Mesendoderm (in vitro differentiated cells): ENCODE measurements at regions not wholly inside any gene's neighbourhood (a gene's known extent, or its start where the extent isn't known, plus 50 kb on each side); places are given as distances from the start of the nearest gene placed in this dataset.

ENCODE experiments used
- DNase-seq: peaks from one replicate; pipeline ENCODE4 v3.0.0; 2013
- H2AK5ac ChIP-seq: 2 replicates; pipeline ENCODE4 v1.6.1; 2013; ENCODE audit warnings: low read length, inconsistent platforms
- H2BK120ac ChIP-seq: 2 replicates; pipeline ENCODE4 v1.6.1; 2013; ENCODE audit warnings: low read depth, mild to moderate bottlenecking, low read length, moderate library complexity, mixed read lengths
- H2BK15ac ChIP-seq: replicated peaks from 2 replicates; pipeline ENCODE4 v1.6.1; 2013; ENCODE audit warnings: low read depth, mild to moderate bottlenecking, moderate library complexity
- H2BK5ac ChIP-seq: 2 replicates; pipeline ENCODE4 v1.6.1; 2013; ENCODE audit warnings: low read length, inconsistent platforms
- H3K18ac ChIP-seq: 2 replicates; pipeline ENCODE4 v1.6.1; 2013; ENCODE audit warnings: mild to moderate bottlenecking, low read length, mixed read lengths
- H3K23ac ChIP-seq: one replicate; pipeline ENCODE4 v1.6.1; 2013; ENCODE audit warnings: low read length
- H3K27ac ChIP-seq: 2 replicates; pipeline ENCODE4 v1.5.1; 2013; ENCODE audit warnings: low read depth, mild to moderate bottlenecking, inconsistent platforms, low read length, moderate library complexity
- H3K27me3 ChIP-seq: 2 replicates; pipeline ENCODE4 v1.6.1; 2013; ENCODE audit warnings: low read length, control low read depth, mild to moderate bottlenecking, inconsistent platforms; ENCODE audit not compliant: insufficient read depth, poor library complexity
- H3K36me3 ChIP-seq: 2 replicates; pipeline ENCODE4 v1.6.1; 2013; ENCODE audit warnings: low read length, inconsistent platforms; ENCODE audit not compliant: control insufficient read depth, insufficient read depth
- H3K4ac ChIP-seq: one replicate; pipeline ENCODE4 v1.6.1; 2013; ENCODE audit warnings: low read depth, mild to moderate bottlenecking, low read length, moderate library complexity
- H3K4me1 ChIP-seq: 2 replicates; pipeline ENCODE4 v1.6.1; 2013; ENCODE audit warnings: low read depth, low read length, inconsistent platforms; ENCODE audit not compliant: control insufficient read depth
- H3K4me2 ChIP-seq: 2 replicates; pipeline ENCODE4 v1.6.1; 2013; ENCODE audit warnings: low read length
- H3K4me3 ChIP-seq: 2 replicates; pipeline ENCODE4 v1.5.1; 2013; ENCODE audit warnings: mild to moderate bottlenecking, low read length
- H3K56ac ChIP-seq: one replicate; pipeline ENCODE4 v1.6.1; 2013; ENCODE audit warnings: low read length
- H3K79me1 ChIP-seq: 2 replicates; pipeline ENCODE4 v1.6.1; 2013; ENCODE audit warnings: low read length, inconsistent platforms
- H3K79me2 ChIP-seq: 2 replicates; pipeline ENCODE4 v1.6.1; 2013; ENCODE audit warnings: mild to moderate bottlenecking, low read length; ENCODE audit not compliant: control insufficient read depth, insufficient read depth
- H3K9ac ChIP-seq: 2 replicates; pipeline ENCODE4 v1.6.1; 2013; ENCODE audit warnings: low read length, inconsistent platforms
- H4K5ac ChIP-seq: one replicate; pipeline ENCODE4 v1.6.1; 2013; ENCODE audit warnings: low read length
- H4K8ac ChIP-seq: one replicate; pipeline ENCODE4 v1.6.1; 2013; ENCODE audit warnings: low read depth, mild to moderate bottlenecking, control low read depth, low read length, moderate library complexity
- WGBS: extraction: QIAGEN DNeasy Blood & Tissue Kit; methylation state at CpG from one replicate; pipeline ENCODE4 v1.1.7; 2013; ENCODE audit warnings: low lambda C conversion rate, missing lambda C conversion rate; ENCODE audit not compliant: insufficient coverage; ENCODE audit errors: extremely low coverage; 5-methylcytosine and 5-hydroxymethylcytosine counted together

DNA sequence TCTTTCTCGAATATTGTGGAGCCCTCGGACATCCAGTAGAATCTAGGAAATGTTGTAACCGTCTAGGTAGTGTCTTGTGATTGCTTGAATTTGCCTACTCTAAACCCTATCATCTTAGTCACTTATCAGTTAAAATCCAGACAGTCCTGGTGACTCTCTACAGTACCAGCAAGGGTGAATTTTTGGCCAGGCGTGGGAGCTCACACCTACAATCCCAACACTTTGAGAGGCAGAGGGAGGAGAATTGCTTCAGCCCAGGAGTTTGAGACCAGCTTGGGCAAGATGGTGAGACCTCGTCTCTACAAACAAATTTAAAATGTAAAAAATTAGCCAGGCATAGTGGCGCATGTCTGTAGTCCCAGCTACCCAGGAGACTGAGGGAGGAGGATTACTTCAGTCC lies 230.9 kb downstream of the CHRM3 start:
- Histone ChIP-seq H3K56ac (no peak overlapping the region), H3K23ac (no peak overlapping the region)
- no CpG with 5 or more reads among the region's 6 CpGs for WGBS

DNA sequence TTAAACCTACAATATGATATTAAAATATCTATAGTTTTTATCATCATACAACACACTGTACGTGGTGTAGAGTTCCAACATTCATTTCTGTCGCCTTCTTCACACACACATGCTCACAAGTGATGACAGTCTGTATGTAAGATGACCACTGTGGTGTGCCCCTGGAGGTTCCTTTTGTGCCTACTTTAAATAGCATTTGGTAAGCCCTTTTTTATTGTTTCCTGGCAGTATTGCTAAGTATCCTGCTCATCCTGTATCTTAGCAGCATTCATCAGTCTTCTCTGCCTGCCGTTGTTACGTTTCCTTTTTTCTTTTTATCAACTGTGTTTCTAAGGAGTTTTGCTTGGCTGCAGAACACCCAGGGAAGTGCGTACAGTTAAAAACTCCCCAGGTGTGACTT lies 231.4 kb downstream of the CHRM3 start:
- no peak overlapping the region for H4K5ac ChIP-seq
- no peaks in the 10 kb centered on the region for H3K79me2 ChIP-seq
- H3K27ac ChIP-seq = no peak overlapping the region
- H4K8ac ChIP-seq = no peak overlapping the region
- H2BK120ac ChIP-seq = no peak overlapping the region
- no peaks in the 10 kb centered on the region for H3K36me3 ChIP-seq
- no peak overlapping the region for H3K4me2 ChIP-seq
- H3K56ac ChIP-seq = no peak overlapping the region
- no peaks in the 10 kb centered on the region for H3K27me3 ChIP-seq
- no peak for DNase-seq
- no peak overlapping the region for H2BK5ac ChIP-seq
- no peak overlapping the region for H3K23ac ChIP-seq
- no peaks in the 10 kb centered on the region for H3K4me1 ChIP-seq
- H2BK15ac ChIP-seq = no peak overlapping the region
- H3K4ac ChIP-seq = no peak overlapping the region
- H2AK5ac ChIP-seq = no peak overlapping the region
- no peak overlapping the region for H3K4me3 ChIP-seq
- no peak overlapping the region for H3K9ac ChIP-seq
- no peak overlapping the region for H3K18ac ChIP-seq
- no peaks in the 10 kb centered on the region for H3K79me1 ChIP-seq
- WGBS = no CpG with 5 or more reads among the region's 5 CpGs

More for the DNA sequence above, 230.9 kb downstream of the CHRM3 start:
- H4K5ac ChIP-seq = no peak overlapping the region
- H3K9ac ChIP-seq = no peak overlapping the region
- H3K79me1 ChIP-seq = no peaks in the 10 kb centered on the region
- no peaks in the 10 kb centered on the region for H3K36me3 ChIP-seq
- DNase-seq = no peak
- H3K4me1 ChIP-seq = no peaks in the 10 kb centered on the region
- H3K4me3 ChIP-seq = no peak overlapping the region
- H2AK5ac ChIP-seq = no peak overlapping the region
- no peak overlapping the region for H4K8ac ChIP-seq
- H3K79me2 ChIP-seq = no peaks in the 10 kb centered on the region
- no peak overlapping the region for H2BK120ac ChIP-seq
- no peak overlapping the region for H3K4me2 ChIP-seq
- H3K27me3 ChIP-seq = no peaks in the 10 kb centered on the region
- no peak overlapping the region for H3K27ac ChIP-seq
- no peak overlapping the region for H2BK15ac ChIP-seq
- H2BK5ac ChIP-seq = no peak overlapping the region
- no peak overlapping the region for H3K18ac ChIP-seq
- H3K4ac ChIP-seq = no peak overlapping the region

- Histone ChIP-seq H4K5ac (no peak overlapping the region), H4K8ac (no peak overlapping the region), H3K27me3 (no peaks in the 10 kb centered on the region), H3K4me1 (no peaks in the 10 kb centered on the region), H3K4ac (no peak overlapping the region), H3K18ac (no peak overlapping the region), H3K79me1 (no peaks in the 10 kb centered on the region), H3K36me3 (no peaks in the 10 kb centered on the region), H3K23ac (no peak overlapping the region), H2BK120ac (no peak overlapping the region), H3K56ac (no peak overlapping the region), H2BK5ac (no peak overlapping the region), H2BK15ac (no peak overlapping the region), H3K4me3 (no peak overlapping the region), H3K9ac (no peak overlapping the region), H3K79me2 (no peaks in the 10 kb centered on the region), H3K4me2 (no peak overlapping the region), H3K27ac (no peak overlapping the region), H2AK5ac (no peak overlapping the region)
- no peak for DNase-seq
- no CpG with 5 or more reads among the region's 3 CpGs for WGBS
These were observed 232.8 kb downstream of the CHRM3 start for GRCh38 chr1:239619190-239619589.

GRCh38 chr1:239630767-239631166 lies 244.4 kb downstream of the CHRM3 start:
- Histone ChIP-seq H4K5ac (no peak overlapping the region), H3K36me3 (no peaks in the 10 kb centered on the region), H3K4ac (no peak overlapping the region), H3K27ac (no peak overlapping the region), H2BK15ac (no peak overlapping the region), H2BK5ac (no peak overlapping the region), H2BK120ac (no peak overlapping the region), H3K27me3 (no peaks in the 10 kb centered on the region), H3K18ac (no peak overlapping the region), H3K23ac (no peak overlapping the region), H2AK5ac (no peak overlapping the region), H3K56ac (no peak overlapping the region), H3K9ac (no peak overlapping the region), H3K4me3 (no peak overlapping the region), H3K79me1 (no peaks in the 10 kb centered on the region), H3K4me1 (peaks cover 2% of the 10 kb centered on the region), H4K8ac (no peak overlapping the region), H3K79me2 (no peaks in the 10 kb centered on the region), H3K4me2 (no peak overlapping the region)
- peak; percentile 32 for DNase-seq
- no CpG with 5 or more reads among the region's 3 CpGs for WGBS

GRCh38 chr1:239633432-239633831 lies 247.1 kb downstream of the CHRM3 start:
- H4K8ac ChIP-seq = no peak overlapping the region
- no CpG with 5 or more reads among the region's 4 CpGs for WGBS
- H3K36me3 ChIP-seq = no peaks in the 10 kb centered on the region
- H3K79me2 ChIP-seq = no peaks in the 10 kb centered on the region
- no peak overlapping the region for H3K18ac ChIP-seq
- H3K4me1 ChIP-seq = peaks cover 2% of the 10 kb centered on the region
- no peaks in the 10 kb centered on the region for H3K27me3 ChIP-seq
- H2BK5ac ChIP-seq = no peak overlapping the region
- no peak overlapping the region for H3K4me2 ChIP-seq
- H2AK5ac ChIP-seq = no peak overlapping the region
- no peaks in the 10 kb centered on the region for H3K79me1 ChIP-seq
- peak overlapping the region; percentile 16 for H3K4ac ChIP-seq
- no peak overlapping the region for H2BK15ac ChIP-seq
- H4K5ac ChIP-seq = no peak overlapping the region
- H3K56ac ChIP-seq = no peak overlapping the region
- H3K4me3 ChIP-seq = no peak overlapping the region
- no peak overlapping the region for H2BK120ac ChIP-seq
- peak; percentile 76 for DNase-seq
- H3K23ac ChIP-seq = no peak overlapping the region
- no peak overlapping the region for H3K27ac ChIP-seq
- no peak overlapping the region for H3K9ac ChIP-seq

DNA sequence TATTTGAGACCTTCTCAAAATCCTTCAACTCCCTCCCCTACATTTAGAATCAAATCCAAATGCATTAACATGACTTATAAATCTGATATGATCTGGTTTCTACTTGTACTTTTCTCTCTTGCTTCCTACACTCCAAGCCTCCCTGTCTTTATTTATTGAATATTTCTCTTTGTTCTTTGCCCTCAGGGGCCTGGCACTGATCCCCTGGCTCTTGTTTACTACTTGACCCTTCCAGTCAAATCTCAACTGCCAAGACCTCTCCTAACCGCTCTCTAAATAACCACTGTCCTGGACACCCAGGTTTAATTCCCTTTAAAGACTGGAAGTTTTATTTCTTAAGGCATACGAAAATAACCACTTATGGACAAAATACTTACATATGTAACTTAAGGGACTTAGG lies 248.9 kb downstream of the CHRM3 start:
- peaks cover 2% of the 10 kb centered on the region for H3K4me1 ChIP-seq
- no peak overlapping the region for H4K5ac ChIP-seq
- no peaks in the 10 kb centered on the region for H3K27me3 ChIP-seq
- no peak overlapping the region for H3K23ac ChIP-seq
- no peak overlapping the region for H2BK5ac ChIP-seq
- no peak overlapping the region for H3K4me2 ChIP-seq
- no peak overlapping the region for H4K8ac ChIP-seq
- H3K56ac ChIP-seq = no peak overlapping the region
- no peak overlapping the region for H2BK120ac ChIP-seq
- DNase-seq = no peak
- no peak overlapping the region for H3K27ac ChIP-seq
- no peak overlapping the region for H2BK15ac ChIP-seq
- H3K36me3 ChIP-seq = no peaks in the 10 kb centered on the region
- WGBS = no CpG with 5 or more reads among the region's 2 CpGs
- H3K4ac ChIP-seq = no peak overlapping the region
- no peaks in the 10 kb centered on the region for H3K79me2 ChIP-seq
- no peak overlapping the region for H2AK5ac ChIP-seq
- no peak overlapping the region for H3K18ac ChIP-seq
- no peak overlapping the region for H3K9ac ChIP-seq
- H3K79me1 ChIP-seq = no peaks in the 10 kb centered on the region
- no peak overlapping the region for H3K4me3 ChIP-seq
